Transverse colon (tissue), 4 donors: ENCODE measurements at regions not wholly inside any gene's neighbourhood (a gene's known extent, or its start where the extent isn't known, plus 50 kb on each side); places are given as distances from the start of the nearest gene placed in this dataset.

ENCODE experiments used
- CTCF ChIP-seq, 5 experiments: fragments of 200-600 bp in 3 of 5; fragments of 450-650 bp in 2 of 5; sonication (generic) in 3 of 5; IDR thresholded peaks; 1 replicate in 2 of 5; 2 replicates in 3 of 5; pipeline ENCODE4 v1.5.1; 2016 to 2017; ENCODE audit warnings: antibody characterized with exemption in 5 of 5, inconsistent platforms in 3 of 5, mild to moderate bottlenecking in 2 of 5, moderate library complexity in 1 of 5
- POLR2AphosphoS5 ChIP-seq, 3 donors: sonication (generic); formaldehyde crosslinking; IDR thresholded peaks; one replicate each; pipeline ENCODE4 v1.6.1; 2016; ENCODE audit warnings: antibody characterized with exemption in 3 of 3

GRCh38 chr2:176467595-176467994 is 198.4 kb downstream of the MTX2 start:
- TF ChIP-seq CTCF (IDR thresholded peaks at IDR 0.05) (no peak), POLR2AphosphoS5 (IDR thresholded peaks at IDR 0.05) (no peak)
